ENCODE measurements at regions not wholly inside any gene's neighbourhood (a gene's known extent, or its start where the extent isn't known, plus 50 kb on each side); places are given as distances from the start of the nearest gene placed in this dataset.

- H3K27me3 Mint-ChIP-seq (ENCODE audit: unreplicated experiment): no peaks in the 10 kb centered on the region
- H3K9me3 Mint-ChIP-seq (ENCODE audit: unreplicated experiment): no peaks in the 10 kb centered on the region
- H3K36me3 Mint-ChIP-seq (ENCODE audit: low read depth, unreplicated experiment): no peaks in the 10 kb centered on the region
- H3K4me3 Mint-ChIP-seq (ENCODE audit: unreplicated experiment): no peak overlapping the region
- peaks cover 3% of the 10 kb centered on the region for H3K4me1 Mint-ChIP-seq (ENCODE audit: unreplicated experiment)
- TF ChIP-seq CTCF (IDR thresholded peaks at IDR 0.05; ENCODE audit: unreplicated experiment): no peak
- no peak for DNase-seq (ENCODE audit: low spot score)
- no peak overlapping the region for H3K27ac Mint-ChIP-seq (ENCODE audit: unreplicated experiment)
Observed at GRCh38 chr4:10736266-10736665, 51.7 kb upstream of the CLNK start.

- no peaks in the 10 kb centered on the region for H3K36me3 Mint-ChIP-seq (ENCODE audit: low read depth, unreplicated experiment)
- no peaks in the 10 kb centered on the region for H3K27me3 Mint-ChIP-seq (ENCODE audit: unreplicated experiment)
- no peak for TF ChIP-seq CTCF (IDR thresholded peaks at IDR 0.05; ENCODE audit: unreplicated experiment)
- no peak overlapping the region for H3K27ac Mint-ChIP-seq (ENCODE audit: unreplicated experiment)
- no peak overlapping the region for H3K4me3 Mint-ChIP-seq (ENCODE audit: unreplicated experiment)
- DNase-seq (ENCODE audit: low spot score): no peak
- no peaks in the 10 kb centered on the region for H3K9me3 Mint-ChIP-seq (ENCODE audit: unreplicated experiment)
- peaks cover 3% of the 10 kb centered on the region for H3K4me1 Mint-ChIP-seq (ENCODE audit: unreplicated experiment)
Observed at GRCh38 chr4:10734697-10735096, 50.1 kb upstream of the CLNK start.

Data from endothelial cell (in vitro differentiated cells).